ENCODE measurements at regions not wholly inside any gene's neighbourhood (a gene's known extent, or its start where the extent isn't known, plus 50 kb on each side); places are given as distances from the start of the nearest gene placed in this dataset.

- TF ChIP-seq, protein P1, sequence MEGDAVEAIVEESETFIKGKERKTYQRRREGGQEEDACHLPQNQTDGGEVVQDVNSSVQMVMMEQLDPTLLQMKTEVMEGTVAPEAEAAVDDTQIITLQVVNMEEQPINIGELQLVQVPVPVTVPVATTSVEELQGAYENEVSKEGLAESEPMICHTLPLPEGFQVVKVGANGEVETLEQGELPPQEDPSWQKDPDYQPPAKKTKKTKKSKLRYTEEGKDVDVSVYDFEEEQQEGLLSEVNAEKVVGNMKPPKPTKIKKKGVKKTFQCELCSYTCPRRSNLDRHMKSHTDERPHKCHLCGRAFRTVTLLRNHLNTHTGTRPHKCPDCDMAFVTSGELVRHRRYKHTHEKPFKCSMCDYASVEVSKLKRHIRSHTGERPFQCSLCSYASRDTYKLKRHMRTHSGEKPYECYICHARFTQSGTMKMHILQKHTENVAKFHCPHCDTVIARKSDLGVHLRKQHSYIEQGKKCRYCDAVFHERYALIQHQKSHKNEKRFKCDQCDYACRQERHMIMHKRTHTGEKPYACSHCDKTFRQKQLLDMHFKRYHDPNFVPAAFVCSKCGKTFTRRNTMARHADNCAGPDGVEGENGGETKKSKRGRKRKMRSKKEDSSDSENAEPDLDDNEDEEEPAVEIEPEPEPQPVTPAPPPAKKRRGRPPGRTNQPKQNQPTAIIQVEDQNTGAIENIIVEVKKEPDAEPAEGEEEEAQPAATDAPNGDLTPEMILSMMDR (IDR thresholded peaks at IDR 0.05): no peak
- no peak for TF ChIP-seq POLR2A (IDR thresholded peaks at IDR 0.05)
These were observed 101.8 kb upstream of the ZC3H15 start for GRCh38 chr2:186384226-186384625.
